ENCODE measurements at regions not wholly inside any gene's neighbourhood (a gene's known extent, or its start where the extent isn't known, plus 50 kb on each side); places are given as distances from the start of the nearest gene placed in this dataset.
A peak's percentile ranks its signal among the peaks of the same experiment; 100 is the strongest.

DNA sequence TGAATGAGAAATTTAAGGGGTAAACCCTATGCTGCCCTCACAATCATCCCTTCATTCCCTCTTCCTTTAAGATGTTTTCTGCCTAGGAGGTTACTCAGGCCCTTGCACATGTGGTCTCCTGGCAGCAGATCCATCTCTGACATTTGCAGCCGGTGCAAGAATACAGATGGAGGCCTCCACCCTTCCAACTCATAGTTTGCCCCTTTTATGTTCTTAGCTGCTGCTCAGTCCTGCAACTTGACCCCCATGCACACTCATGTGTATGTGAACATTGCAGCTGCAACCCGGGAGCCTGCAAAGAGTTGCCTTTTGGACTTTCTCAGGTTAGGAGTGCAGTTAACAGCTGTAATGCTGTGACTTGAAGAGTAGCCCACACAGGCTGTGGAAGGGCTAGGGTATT is 131.9 kb upstream of the SGK1 start:
- TF ChIP-seq POLR2AphosphoS5 (IDR thresholded peaks at IDR 0.05) (no peak), POLR2A (IDR thresholded peaks at IDR 0.05) (no peak), EP300 (IDR thresholded peaks at IDR 0.05) (no peak)
- TF ChIP-seq, protein P1, sequence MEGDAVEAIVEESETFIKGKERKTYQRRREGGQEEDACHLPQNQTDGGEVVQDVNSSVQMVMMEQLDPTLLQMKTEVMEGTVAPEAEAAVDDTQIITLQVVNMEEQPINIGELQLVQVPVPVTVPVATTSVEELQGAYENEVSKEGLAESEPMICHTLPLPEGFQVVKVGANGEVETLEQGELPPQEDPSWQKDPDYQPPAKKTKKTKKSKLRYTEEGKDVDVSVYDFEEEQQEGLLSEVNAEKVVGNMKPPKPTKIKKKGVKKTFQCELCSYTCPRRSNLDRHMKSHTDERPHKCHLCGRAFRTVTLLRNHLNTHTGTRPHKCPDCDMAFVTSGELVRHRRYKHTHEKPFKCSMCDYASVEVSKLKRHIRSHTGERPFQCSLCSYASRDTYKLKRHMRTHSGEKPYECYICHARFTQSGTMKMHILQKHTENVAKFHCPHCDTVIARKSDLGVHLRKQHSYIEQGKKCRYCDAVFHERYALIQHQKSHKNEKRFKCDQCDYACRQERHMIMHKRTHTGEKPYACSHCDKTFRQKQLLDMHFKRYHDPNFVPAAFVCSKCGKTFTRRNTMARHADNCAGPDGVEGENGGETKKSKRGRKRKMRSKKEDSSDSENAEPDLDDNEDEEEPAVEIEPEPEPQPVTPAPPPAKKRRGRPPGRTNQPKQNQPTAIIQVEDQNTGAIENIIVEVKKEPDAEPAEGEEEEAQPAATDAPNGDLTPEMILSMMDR (IDR thresholded peaks at IDR 0.05), result no peak
- intact Hi-C loops (cut with DNase I), result no loop called here
- 82 to 90% methylated on average over 2 of the region's 2 CpGs for WGBS, 2 donors

DNA sequence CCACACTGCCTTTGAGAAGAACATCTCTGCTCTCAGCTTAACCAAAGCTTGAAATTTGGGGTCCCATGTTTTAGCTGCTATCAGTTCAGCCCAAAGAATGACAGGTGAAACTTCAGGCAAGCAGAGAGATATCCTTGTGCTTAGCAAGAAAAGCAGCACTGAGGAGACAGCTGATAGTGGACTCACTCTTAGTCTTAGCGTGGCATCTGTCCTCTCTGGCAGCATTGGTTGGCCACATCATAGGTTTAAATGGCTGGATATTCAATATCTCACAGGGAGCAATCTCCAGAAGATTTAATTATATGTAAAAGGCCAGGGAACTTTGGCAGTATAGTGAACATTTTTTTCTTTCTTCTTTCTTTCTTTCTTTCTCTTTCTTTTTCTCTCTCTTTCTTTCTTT is 131.1 kb upstream of the SGK1 start:
- Histone ChIP-seq H3K36me3 (no peaks in the 10 kb centered on the region), H3K4me3 (no peak overlapping the region), H3K27ac (no peak overlapping the region), H3K4me1 (peaks cover 0 to 4% (median 0%) of the 10 kb centered on the region in 4 donors), H3K9me3 (no peaks in the 10 kb centered on the region), H3K27me3 (no peaks in the 10 kb centered on the region)
- intact Hi-C loops (cut with DNase I), result no loop called here
- 90 to 94% methylated on average over 1 of the region's 1 CpG for WGBS, 2 donors
- TF ChIP-seq POLR2AphosphoS5 (IDR thresholded peaks at IDR 0.05) (no peak), EP300 (IDR thresholded peaks at IDR 0.05) (no peak), POLR2A (IDR thresholded peaks at IDR 0.05) (no peak)
- TF ChIP-seq, protein P1 (IDR thresholded peaks at IDR 0.05), result no peak
- DNase-seq, result no peak

More for the DNA sequence above, 131.9 kb upstream of the SGK1 start:
- no peaks in the 10 kb centered on the region for H3K9me3 ChIP-seq
- no peak overlapping the region for H3K27ac ChIP-seq
- no peaks in the 10 kb centered on the region for H3K36me3 ChIP-seq
- H3K4me3 ChIP-seq, result no peak overlapping the region
- peaks cover 0 to 4% (median 0%) of the 10 kb centered on the region in 4 donors for H3K4me1 ChIP-seq
- H3K27me3 ChIP-seq, result no peaks in the 10 kb centered on the region
- DNase-seq, result no peak

DNA sequence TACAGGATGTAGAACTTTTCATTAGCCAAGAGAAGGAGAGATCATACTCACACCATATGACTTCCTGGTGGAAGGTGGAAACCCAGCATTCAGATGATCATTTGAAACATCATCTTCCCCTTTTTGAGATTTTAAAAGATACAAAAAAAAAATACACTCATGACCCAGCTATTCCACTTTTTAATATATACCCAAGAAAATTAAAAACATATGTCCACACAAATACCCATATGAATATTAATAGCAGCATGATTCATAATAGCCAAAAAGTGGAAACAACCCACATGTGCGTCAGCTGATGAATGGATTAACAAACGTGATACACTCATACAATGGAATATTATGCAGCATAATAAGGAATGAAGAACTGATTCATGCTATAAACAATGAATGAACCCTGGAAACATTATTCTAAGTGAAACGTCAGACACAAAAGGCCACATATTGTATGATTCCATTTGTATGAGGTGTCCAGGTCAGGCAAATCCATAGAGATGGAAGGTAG is 130.0 kb upstream of the SGK1 start:
- no peak overlapping the region for H3K4me3 ChIP-seq
- no peak for DNase-seq
- TF ChIP-seq POLR2AphosphoS5 (IDR thresholded peaks at IDR 0.05) (peak in 1 of 4 donors; percentile 28), POLR2A (IDR thresholded peaks at IDR 0.05) (no peak), EP300 (IDR thresholded peaks at IDR 0.05) (no peak)
- TF ChIP-seq, protein P1 (IDR thresholded peaks at IDR 0.05), result no peak
- no peaks in the 10 kb centered on the region for H3K36me3 ChIP-seq
- H3K27me3 ChIP-seq, result no peaks in the 10 kb centered on the region
- WGBS, 2 donors, result 49 to 80% methylated on average over 3 of the region's 3 CpGs
- intact Hi-C loops (cut with DNase I), result no loop called here
- peak overlapping the region in 1 of 4 donors; percentile 8 for H3K27ac ChIP-seq
- no peaks in the 10 kb centered on the region for H3K9me3 ChIP-seq
- H3K4me1 ChIP-seq, result peaks cover 0 to 4% (median 0%) of the 10 kb centered on the region in 4 donors

DNA sequence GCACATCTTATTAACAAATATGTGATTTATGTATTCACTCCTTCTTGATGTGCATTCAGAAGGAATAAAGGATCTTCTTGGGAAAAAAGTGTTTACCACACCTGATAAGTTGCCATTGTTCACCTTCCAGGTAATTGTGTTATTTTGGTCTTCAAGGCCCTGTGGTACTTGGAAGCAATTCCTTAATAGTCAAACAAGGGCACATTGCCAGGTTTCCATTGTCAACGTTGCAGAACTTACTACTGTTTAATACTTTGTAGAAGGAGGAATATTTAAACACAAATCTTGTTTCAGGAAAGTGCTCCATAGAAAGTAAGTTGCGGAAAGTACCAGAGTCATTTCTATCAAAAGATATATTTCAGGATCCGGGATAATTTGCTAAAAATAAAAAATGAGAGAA is 129.5 kb upstream of the SGK1 start:
- WGBS, 2 donors, result 61 to 68% methylated on average over 3 of the region's 3 CpGs
- H3K27me3 ChIP-seq, result no peaks in the 10 kb centered on the region
- H3K9me3 ChIP-seq, result no peaks in the 10 kb centered on the region
- H3K4me3 ChIP-seq, result no peak overlapping the region
- TF ChIP-seq POLR2A (IDR thresholded peaks at IDR 0.05), result no peak
- no peak for TF ChIP-seq EP300 (IDR thresholded peaks at IDR 0.05)
- TF ChIP-seq, protein P1 (IDR thresholded peaks at IDR 0.05), result no peak
- no peak for TF ChIP-seq POLR2AphosphoS5 (IDR thresholded peaks at IDR 0.05)
- H3K36me3 ChIP-seq, result no peaks in the 10 kb centered on the region
- intact Hi-C loops (cut with DNase I), result no loop called here
- peak overlapping the region in 1 of 4 donors; percentile 8 for H3K27ac ChIP-seq
- peaks cover 0 to 4% (median 0%) of the 10 kb centered on the region in 4 donors for H3K4me1 ChIP-seq
- DNase-seq, result no peak

DNA sequence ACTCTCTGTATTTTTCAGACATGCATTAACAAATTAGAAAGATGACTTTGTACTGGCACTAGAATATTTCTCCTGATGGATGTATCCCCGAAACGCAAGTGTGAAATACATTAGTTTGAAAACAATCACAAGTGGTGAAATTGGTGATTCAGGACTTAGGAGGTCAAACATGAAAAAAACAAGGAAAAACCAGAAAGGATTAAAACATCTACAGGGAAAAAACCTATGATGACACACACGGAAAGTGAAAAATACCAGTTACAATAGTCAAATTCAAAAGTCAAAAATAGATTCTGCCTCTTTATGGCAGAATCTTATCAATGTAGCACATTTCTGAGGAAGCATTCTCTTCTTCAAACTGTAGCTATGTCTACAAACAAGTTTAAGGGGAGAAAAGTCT is 129.0 kb upstream of the SGK1 start:
- Histone ChIP-seq H3K27ac (no peak overlapping the region), H3K4me3 (no peak overlapping the region), H3K36me3 (no peaks in the 10 kb centered on the region), H3K4me1 (peaks cover 0 to 4% (median 0%) of the 10 kb centered on the region in 4 donors), H3K9me3 (no peaks in the 10 kb centered on the region), H3K27me3 (no peaks in the 10 kb centered on the region)
- intact Hi-C loops (cut with DNase I), result no loop called here
- TF ChIP-seq EP300 (IDR thresholded peaks at IDR 0.05) (no peak), POLR2A (IDR thresholded peaks at IDR 0.05) (no peak), POLR2AphosphoS5 (IDR thresholded peaks at IDR 0.05) (no peak)
- TF ChIP-seq, protein P1 (IDR thresholded peaks at IDR 0.05), result no peak
- 62 to 94% methylated on average over 3 of the region's 3 CpGs for WGBS, 2 donors
- no peak for DNase-seq
